Panc1 (cell line): ENCODE measurements at regions not wholly inside any gene's neighbourhood (a gene's known extent, or its start where the extent isn't known, plus 50 kb on each side); places are given as distances from the start of the nearest gene placed in this dataset.

ENCODE experiments used
- POLR2AphosphoS5 ChIP-seq: IDR thresholded peaks from 2 replicates; pipeline ENCODE4 v1.6.1; 2012; ENCODE audit warnings: mild to moderate bottlenecking, low read depth, low read length, moderate library complexity
- TF ChIP-seq, protein P1 (sequence below): fragments of 450-650 bp; IDR thresholded peaks from 2 replicates; pipeline ENCODE4 v1.5.1; 2017; ENCODE audit warnings: mild to moderate bottlenecking

DNA sequence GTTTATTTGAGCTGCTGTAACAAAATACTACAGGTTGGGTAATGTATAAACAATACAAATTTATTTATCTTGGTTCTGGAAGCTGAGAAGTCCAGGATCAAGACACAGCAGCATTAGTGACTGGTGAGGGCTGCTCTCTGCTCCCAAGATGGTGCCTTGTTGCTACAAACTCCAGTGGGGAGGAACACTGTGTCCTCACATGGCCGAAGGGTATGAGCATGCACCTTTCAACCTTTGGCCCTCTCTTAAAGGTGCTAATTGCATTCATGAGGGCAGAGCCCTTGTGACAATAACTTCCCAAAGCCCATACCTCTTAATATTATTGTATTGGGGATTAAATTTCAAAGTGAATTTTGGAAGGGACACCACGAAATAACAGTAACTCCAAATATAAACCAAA is 55.3 kb upstream of the ATP1B1 start:
- TF ChIP-seq, protein P1, sequence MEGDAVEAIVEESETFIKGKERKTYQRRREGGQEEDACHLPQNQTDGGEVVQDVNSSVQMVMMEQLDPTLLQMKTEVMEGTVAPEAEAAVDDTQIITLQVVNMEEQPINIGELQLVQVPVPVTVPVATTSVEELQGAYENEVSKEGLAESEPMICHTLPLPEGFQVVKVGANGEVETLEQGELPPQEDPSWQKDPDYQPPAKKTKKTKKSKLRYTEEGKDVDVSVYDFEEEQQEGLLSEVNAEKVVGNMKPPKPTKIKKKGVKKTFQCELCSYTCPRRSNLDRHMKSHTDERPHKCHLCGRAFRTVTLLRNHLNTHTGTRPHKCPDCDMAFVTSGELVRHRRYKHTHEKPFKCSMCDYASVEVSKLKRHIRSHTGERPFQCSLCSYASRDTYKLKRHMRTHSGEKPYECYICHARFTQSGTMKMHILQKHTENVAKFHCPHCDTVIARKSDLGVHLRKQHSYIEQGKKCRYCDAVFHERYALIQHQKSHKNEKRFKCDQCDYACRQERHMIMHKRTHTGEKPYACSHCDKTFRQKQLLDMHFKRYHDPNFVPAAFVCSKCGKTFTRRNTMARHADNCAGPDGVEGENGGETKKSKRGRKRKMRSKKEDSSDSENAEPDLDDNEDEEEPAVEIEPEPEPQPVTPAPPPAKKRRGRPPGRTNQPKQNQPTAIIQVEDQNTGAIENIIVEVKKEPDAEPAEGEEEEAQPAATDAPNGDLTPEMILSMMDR, result no peak
- TF ChIP-seq POLR2AphosphoS5, result no peak
